GM12878 (cell line): ENCODE measurements at regions not wholly inside any gene's neighbourhood (a gene's known extent, or its start where the extent isn't known, plus 50 kb on each side); places are given as distances from the start of the nearest gene placed in this dataset.

Experiments
- ATAC-seq: fragments of 200-7000 bp; cut with Tn5 transposase; 3 replicates; pipeline ENCODE4 v1.9.1; 2020; ENCODE audit warnings: mild to moderate bottlenecking, moderate library complexity
- BruUV-seq: library from RNA; stranded (reverse); fragments of 400-500 nt; replicated peaks from 2 replicates; lab custom pipeline; 2021; lab: Mats Ljungman, UMichigan
- CTCF ChIA-PET: fragments of 300-600 bp; sonication (Branson Sonifier 250); formaldehyde crosslinking; extraction: SDS; loops from one replicate; lab custom pipeline; 2021; ENCODE audit warnings: inconsistent platforms; lab: Yijun Ruan, JAX
- POLR2A ChIA-PET: fragments of 350-600 bp; formaldehyde crosslinking; extraction: SDS; loops from one replicate; lab custom pipeline; 2021; ENCODE audit warnings: inconsistent platforms; lab: Charles Lee
- RAD21 ChIA-PET: fragments of 300-600 bp; sonication (Branson Sonifier 250); formaldehyde crosslinking; loops from one replicate; lab custom pipeline; 2023; ENCODE audit warnings: antibody characterized with exemption; ENCODE audit not compliant: unreplicated experiment; lab: Charles Lee
- SMC1A ChIA-PET: fragments of 300-600 bp; sonication (Branson Sonifier 250); formaldehyde crosslinking; loops from one replicate; lab custom pipeline; 2023; ENCODE audit not compliant: unreplicated experiment, uncharacterized antibody; lab: Charles Lee
- DNase-seq: peaks from one replicate; pipeline ENCODE4 v3.0.0-alpha.2; 2011; ENCODE audit warnings: low read depth, low spot score
- FAIRE-seq: peaks from 3 replicates; lab custom pipeline; 2011; peaks lifted over from hg19 to GRCh38; lab: Jason Lieb, UNC
- H2AFZ ChIP-seq: 2 replicates; pipeline ENCODE4 v1.6.0; 2011; ENCODE audit warnings: low read depth, low read length, control low read depth; ENCODE audit not compliant: control insufficient read depth
- H3K27ac ChIP-seq: 2 replicates; pipeline ENCODE4 v1.5.1; 2011; ENCODE audit warnings: control low read depth; ENCODE audit not compliant: control insufficient read depth, insufficient read depth
- H3K27me3 ChIP-seq, 2 experiments: replicated peaks in 1 of 2; 2 replicates each; pipeline versions ENCODE4 v1.6.0 to v1.6.1; 2011; ENCODE audit warnings: low read length in 1 of 2; ENCODE audit not compliant: control insufficient read depth in 2 of 2, insufficient read depth in 2 of 2
- H3K36me3 ChIP-seq, 2 experiments: 2 replicates each; pipeline ENCODE4 v1.5.1; 2011; ENCODE audit warnings: low read length in 1 of 2; ENCODE audit not compliant: control insufficient read depth in 2 of 2, insufficient read depth in 2 of 2
- H3K4me1 ChIP-seq: 2 replicates; pipeline ENCODE4 v1.6.1; 2011; ENCODE audit warnings: mild to moderate bottlenecking, low read length, moderate library complexity, mixed read lengths; ENCODE audit not compliant: control insufficient read depth, insufficient read depth
- H3K4me2 ChIP-seq: 2 replicates; pipeline ENCODE4 v1.6.0; 2011; ENCODE audit warnings: control low read depth; ENCODE audit not compliant: control insufficient read depth, insufficient read depth
- H3K4me3 ChIP-seq: fragments of 200-600 bp; sonication (generic); 2 replicates; pipeline ENCODE4 v1.5.1; 2016
- H3K79me2 ChIP-seq: 2 replicates; pipeline ENCODE4 v1.6.0; 2011; ENCODE audit warnings: low read length; ENCODE audit not compliant: control insufficient read depth, insufficient read depth
- H3K9ac ChIP-seq: 2 replicates; pipeline ENCODE4 v1.8.0; 2011; ENCODE audit warnings: low read length, control low read depth, mixed read lengths; ENCODE audit not compliant: control insufficient read depth, insufficient read depth
- H3K9me3 ChIP-seq: replicated peaks from 3 replicates; pipeline ENCODE4 v1.5.1; 2011; ENCODE audit warnings: mild to moderate bottlenecking, low read length; ENCODE audit not compliant: control insufficient read depth, insufficient read depth
- H4K20me1 ChIP-seq: 2 replicates; pipeline ENCODE4 v1.6.0; 2011; ENCODE audit not compliant: control insufficient read depth, insufficient read depth
- BRCA1 ChIP-seq: IDR thresholded peaks from 2 replicates; pipeline ENCODE4 v1.6.1; 2011; ENCODE audit warnings: low read depth, low read length, improper control_type of control experiment
- CBX5 ChIP-seq: sonication (generic); IDR thresholded peaks from 2 replicates; pipeline ENCODE4 v1.6.1; 2016; ENCODE audit warnings: low read depth, moderate library complexity, mild to moderate bottlenecking, inconsistent platforms
- IKZF1 ChIP-seq: fragments of 450-650 bp; conservative IDR thresholded peaks from 2 replicates; pipeline ENCODE4 v1.6.1; 2017; ENCODE audit warnings: antibody characterized with exemption, mild to moderate bottlenecking
- LARP7 ChIP-seq: fragments of 450-650 bp; IDR thresholded peaks from 2 replicates; pipeline ENCODE4 v1.6.1; 2017; ENCODE audit warnings: mild to moderate bottlenecking
- MTA2 ChIP-seq: fragments of 450-650 bp; IDR thresholded peaks from 2 replicates; pipeline ENCODE4 v1.6.1; 2016; ENCODE audit warnings: low read depth, mild to moderate bottlenecking, moderate library complexity
- NFYA ChIP-seq: IDR thresholded peaks from 2 replicates; pipeline ENCODE4 v1.6.1; 2011; ENCODE audit warnings: low read depth, mild to moderate bottlenecking, low read length, improper control_type of control experiment, borderline replicate concordance
- REST ChIP-seq: IDR thresholded peaks from 2 replicates; pipeline ENCODE4 v1.6.1; 2012; ENCODE audit warnings: mild to moderate bottlenecking, low read depth, low read length
- SIN3A ChIP-seq: IDR thresholded peaks from 2 replicates; pipeline ENCODE4 v1.6.1; 2012; ENCODE audit warnings: low read depth, low read length, improper control_type of control experiment
- SMAD1 ChIP-seq: fragments of 450-650 bp; IDR thresholded peaks from 2 replicates; pipeline ENCODE4 v1.6.1; 2018; ENCODE audit warnings: mild to moderate bottlenecking, low read depth; ENCODE audit not compliant: partially characterized antibody
- SMC3 ChIP-seq: IDR thresholded peaks from 2 replicates; pipeline ENCODE4 v1.6.1; 2011; ENCODE audit warnings: low read length, improper control_type of control experiment, borderline replicate concordance
- ZNF207 ChIP-seq: fragments of 450-650 bp; IDR thresholded peaks from 2 replicates; pipeline ENCODE4 v1.6.1; 2014; ENCODE audit warnings: antibody characterized with exemption, mild to moderate bottlenecking, borderline replicate concordance
- ZNF274 ChIP-seq: IDR thresholded peaks from one replicate; pipeline ENCODE4 v1.8.0; 2011; ENCODE audit not compliant: insufficient read length, insufficient read depth
- WGBS: methylation state at CpG from one replicate; pipeline ENCODE4 v1.1.6; 2016; ENCODE audit warnings: low lambda C conversion rate; ENCODE audit not compliant: insufficient replicate concordance, insufficient coverage; ENCODE audit errors: missing lambda C conversion rate; 5-methylcytosine and 5-hydroxymethylcytosine counted together
- in situ Hi-C: fragments of 300-500 bp; cut with MboI; formaldehyde crosslinking; loops from 9 replicates; pipeline ENCODE4 v1.14.3; 2018; ENCODE audit warnings: mixed read lengths
- intact Hi-C: fragments of 100-400 bp; cut with micrococcal nuclease; formaldehyde crosslinking; loops from one replicate; pipeline ENCODE4 v1.14.2; 2022; ENCODE audit not compliant: unreplicated experiment

GRCh38 chr18:44245019-44245418, 435.7 kb upstream of the SETBP1 start:
- Histone ChIP-seq H3K4me3 (no peak overlapping the region), H3K4me1 (no peaks in the 10 kb centered on the region), H2AFZ (no peak overlapping the region), H3K9me3 (no peaks in the 10 kb centered on the region), H3K9ac (no peak overlapping the region), H3K27me3 (no peaks in the 10 kb centered on the region)
- no TSS peak for BruUV-seq
- in situ Hi-C loops, result no loop called here
- CTCF ChIA-PET, result no interaction called here
- TF ChIP-seq SIN3A, result no peak
- TF ChIP-seq NFYA, result no peak
- TF ChIP-seq CBX5, result no peak
- TF ChIP-seq IKZF1, result no peak
- TF ChIP-seq BRCA1, result no peak
- TF ChIP-seq LARP7, result no peak
- TF ChIP-seq, all 136 proteins: peak for 0
- Histone ChIP-seq H3K4me2 (no peak overlapping the region), H4K20me1 (no peaks in the 10 kb centered on the region), H3K36me3 (no peaks in the 10 kb centered on the region), H3K27ac (no peak overlapping the region), H3K79me2 (no peaks in the 10 kb centered on the region)
- WGBS, result 13% methylated on average over 3 of the region's 3 CpGs
- intact Hi-C loops, result no loop called here
- DNase-seq (no peak), FAIRE-seq (no peak), ATAC-seq (no peak)
- RAD21 ChIA-PET, result no interaction called here
- SMC1A ChIA-PET, result interaction anchor here (1.2 kb wide), 1 partner anchor 24 kb away, joined by 4 read pairs; no protein-coding TSS in a partner anchor
- POLR2A ChIA-PET, result no interaction called here

GRCh38 chr18:44246001-44246400, 434.7 kb upstream of the SETBP1 start:
- ChIA-PET SMC1A (no interaction called here), POLR2A (no interaction called here), RAD21 (no interaction called here), CTCF (no interaction called here)
- Histone ChIP-seq H2AFZ (no peak overlapping the region), H4K20me1 (no peaks in the 10 kb centered on the region), H3K4me1 (no peaks in the 10 kb centered on the region), H3K79me2 (no peaks in the 10 kb centered on the region), H3K4me3 (no peak overlapping the region), H3K27ac (no peak overlapping the region), H3K4me2 (no peak overlapping the region), H3K27me3 (no peaks in the 10 kb centered on the region), H3K9ac (no peak overlapping the region), H3K36me3 (no peaks in the 10 kb centered on the region), H3K9me3 (no peaks in the 10 kb centered on the region)
- TF ChIP-seq SMAD1 (no peak), MTA2 (no peak), SMC3 (no peak), ZNF207 (no peak), REST (peak; percentile 47; the same call in 1 of the 2 replicates), ZNF274 (no peak)
- no TSS peak for BruUV-seq
- 17% methylated on average over 2 of the region's 2 CpGs for WGBS
- FAIRE-seq, result no peak
- intact Hi-C loops (no loop called here), in situ Hi-C loops (no loop called here)
- no peak for ATAC-seq
- no peak for DNase-seq
